Panc1 (cell line): ENCODE measurements at regions not wholly inside any gene's neighbourhood (a gene's known extent, or its start where the extent isn't known, plus 50 kb on each side); places are given as distances from the start of the nearest gene placed in this dataset.
A peak's percentile ranks its signal among the peaks of the same experiment; 100 is the strongest.

Source experiments
- ATAC-seq: fragments of 200-7000 bp; cut with Tn5 transposase; 2 replicates; pipeline ENCODE4 v1.9.1; 2020; ENCODE audit warnings: mild to moderate bottlenecking, moderate library complexity
- BruUV-seq: library from RNA; stranded (reverse); fragments of 400-500 nt; replicated peaks from 2 replicates; lab custom pipeline; 2021; lab: Mats Ljungman, UMichigan
- CTCF ChIA-PET: fragments of 300-600 bp; sonication (Branson Sonifier 250); formaldehyde crosslinking; loops from one replicate; lab custom pipeline; 2022; ENCODE audit warnings: antibody characterized with exemption; lab: Charles Lee
- POLR2A ChIA-PET: fragments of 300-600 bp; sonication (Branson Sonifier 250); formaldehyde crosslinking; loops from one replicate; lab custom pipeline; 2022; ENCODE audit warnings: antibody characterized with exemption; lab: Charles Lee
- DNase-seq: peaks from one replicate; pipeline ENCODE4 v3.0.0-alpha.2; 2010; ENCODE audit warnings: low read depth, low spot score
- H3K27ac ChIP-seq: 2 replicates; pipeline ENCODE4 v1.5.1; 2011; ENCODE audit warnings: mild to moderate bottlenecking, low read length, inconsistent platforms
- H3K27me3 ChIP-seq: fragments of 200-500 bp; sonication (Bioruptor generic); 2 replicates; pipeline ENCODE4 v1.6.0; 2014; ENCODE audit warnings: low read length, inconsistent platforms; ENCODE audit not compliant: control insufficient read depth, insufficient read depth
- H3K36me3 ChIP-seq: fragments of 200-500 bp; sonication (Bioruptor generic); 2 replicates; pipeline ENCODE4 v1.5.1; 2014; ENCODE audit warnings: inconsistent platforms, mild to moderate bottlenecking, low read length, moderate library complexity; ENCODE audit not compliant: control insufficient read depth, insufficient read depth
- H3K4me1 ChIP-seq: 2 replicates; pipeline ENCODE4 v1.5.1; 2011; ENCODE audit warnings: inconsistent platforms, mild to moderate bottlenecking, low read length, moderate library complexity; ENCODE audit not compliant: control insufficient read depth, insufficient read depth
- H3K4me3 ChIP-seq, 2 experiments: 2 replicates each; pipeline ENCODE4 v1.5.1; 2011 to 2012; ENCODE audit warnings: low read depth in 2 of 2, low read length in 2 of 2, mild to moderate bottlenecking in 2 of 2, inconsistent platforms in 1 of 2, moderate library complexity in 1 of 2
- H3K9me3 ChIP-seq: fragments of 200-500 bp; sonication (Bioruptor generic); 2 replicates; pipeline ENCODE4 v1.5.1; 2014; ENCODE audit warnings: low read depth, mild to moderate bottlenecking, inconsistent platforms, low read length, moderate library complexity; ENCODE audit not compliant: control insufficient read depth, insufficient read depth
- CTCF ChIP-seq: fragments of 450-650 bp; IDR thresholded peaks from 2 replicates; pipeline ENCODE4 v1.5.1; 2017; ENCODE audit warnings: mild to moderate bottlenecking
- POLR2AphosphoS5 ChIP-seq: IDR thresholded peaks from 2 replicates; pipeline ENCODE4 v1.6.1; 2012; ENCODE audit warnings: mild to moderate bottlenecking, low read depth, low read length, moderate library complexity
- REST ChIP-seq, 2 experiments: IDR thresholded peaks; 2 replicates each; pipeline ENCODE4 v1.6.1; 2011 to 2012; ENCODE audit warnings: low read depth in 2 of 2, control low read depth in 1 of 2, low read length in 1 of 2, mild to moderate bottlenecking in 1 of 2, moderate library complexity in 1 of 2; ENCODE audit not compliant: insufficient read depth in 1 of 2
- SIN3A ChIP-seq: IDR thresholded peaks from 2 replicates; pipeline ENCODE4 v1.6.1; 2012; ENCODE audit warnings: low read depth, mild to moderate bottlenecking, low read length, moderate library complexity, borderline replicate concordance; ENCODE audit not compliant: insufficient read depth
- TCF7L2 ChIP-seq: IDR thresholded peaks from 2 replicates; pipeline ENCODE4 v1.6.1; 2011; ENCODE audit warnings: mild to moderate bottlenecking, low read depth, low read length, inconsistent platforms
- in situ Hi-C: cut with HindIII; loops from 2 replicates; pipeline ENCODE4 v1.10.0; 2016; ENCODE audit warnings: low sequenced_read_pairs, low pct_unique_long_range_greater_than_20kb
- intact Hi-C: fragments of 100-400 bp; cut with micrococcal nuclease; formaldehyde crosslinking; loops from one replicate; pipeline ENCODE4 v1.10.0; 2022; ENCODE audit not compliant: unreplicated experiment

GRCh38 chr10:78966182-78966787 lies 102.5 kb upstream of the ZMIZ1 start:
- no peak for DNase-seq
- Histone ChIP-seq H3K27ac (peak overlapping the region; percentile 91), H3K4me1 (peaks cover 41% of the 10 kb centered on the region), H3K27me3 (no peaks in the 10 kb centered on the region), H3K36me3 (no peaks in the 10 kb centered on the region), H3K9me3 (no peaks in the 10 kb centered on the region), H3K4me3 (no peak overlapping the region)
- BruUV-seq, result no TSS peak
- in situ Hi-C loops, result no loop called here
- ChIA-PET CTCF (no interaction called here), POLR2A (no interaction called here)
- TF ChIP-seq REST (IDR thresholded peaks at IDR 0.05; ENCODE audit: insufficient read depth in 1 of 2, low read depth in 2 of 2, low read length in 1 of 2) (no peak), TCF7L2 (no peak), POLR2AphosphoS5 (no peak), CTCF (no peak), SIN3A (no peak)
- no peak for ATAC-seq
- intact Hi-C loops, result loop anchor here (10.0 kb wide), 1 partner anchor 191 kb away; no protein-coding TSS in a partner anchor

GRCh38 chr10:78966844-78967488 lies 101.8 kb upstream of the ZMIZ1 start:
- Histone ChIP-seq H3K27ac (peak overlapping the region; percentile 91), H3K4me3 (no peak overlapping the region), H3K27me3 (no peaks in the 10 kb centered on the region), H3K9me3 (no peaks in the 10 kb centered on the region), H3K36me3 (no peaks in the 10 kb centered on the region), H3K4me1 (peaks cover 44% of the 10 kb centered on the region)
- DNase-seq (no peak), ATAC-seq (no peak)
- intact Hi-C loops, result loop anchor here (10.0 kb wide), 1 partner anchor 192 kb away; no protein-coding TSS in a partner anchor
- no TSS peak for BruUV-seq
- no peak for TF ChIP-seq SIN3A
- TF ChIP-seq TCF7L2, result no peak
- TF ChIP-seq REST (IDR thresholded peaks at IDR 0.05; ENCODE audit: insufficient read depth in 1 of 2, low read depth in 2 of 2, low read length in 1 of 2), result no peak
- no peak for TF ChIP-seq CTCF
- TF ChIP-seq POLR2AphosphoS5, result no peak
- POLR2A ChIA-PET, result no interaction called here
- in situ Hi-C loops, result no loop called here
- CTCF ChIA-PET, result no interaction called here
